Lower leg skin (tissue), 4 donors: ENCODE measurements at regions not wholly inside any gene's neighbourhood (a gene's known extent, or its start where the extent isn't known, plus 50 kb on each side); places are given as distances from the start of the nearest gene placed in this dataset.

Experiments
- DNase-seq, 2 donors: peaks; one replicate each; pipeline ENCODE4 v3.0.0-alpha.2; 2019; ENCODE audit warnings: low spot score in 2 of 2
- H3K4me3 ChIP-seq: fragments of 200-600 bp; sonication (generic); 2 replicates; pipeline ENCODE4 v1.5.1; 2017; ENCODE audit warnings: mild to moderate bottlenecking, low read depth; ENCODE audit not compliant: poor library complexity, severe bottlenecking
- POLR2A ChIP-seq, 2 donors: fragments of 450-650 bp; IDR thresholded peaks; one replicate each; pipeline ENCODE4 v1.6.1; 2016 to 2017; ENCODE audit warnings: antibody characterized with exemption in 2 of 2, mild to moderate bottlenecking in 1 of 2, moderate library complexity in 1 of 2
- WGBS, 2 donors: methylation state at CpG; one replicate each; pipeline ENCODE4 v1.1.5; 2018; 5-methylcytosine and 5-hydroxymethylcytosine counted together
- intact Hi-C: fragments of 100-400 bp; cut with DNase I; formaldehyde crosslinking; loops from one replicate; pipeline ENCODE4 v1.15.0; 2023; ENCODE audit warnings: low total_unique reads
- TF ChIP-seq, protein P1 (sequence below), 3 donors: fragments of 450-650 bp; IDR thresholded peaks; one replicate each; pipeline ENCODE4 v1.5.1; 2016; ENCODE audit warnings: antibody characterized with exemption in 3 of 3, mild to moderate bottlenecking in 3 of 3, moderate library complexity in 2 of 3

- intact Hi-C loops = no loop called here
- no peak for TF ChIP-seq POLR2A (IDR thresholded peaks at IDR 0.05)
- TF ChIP-seq, protein P1, sequence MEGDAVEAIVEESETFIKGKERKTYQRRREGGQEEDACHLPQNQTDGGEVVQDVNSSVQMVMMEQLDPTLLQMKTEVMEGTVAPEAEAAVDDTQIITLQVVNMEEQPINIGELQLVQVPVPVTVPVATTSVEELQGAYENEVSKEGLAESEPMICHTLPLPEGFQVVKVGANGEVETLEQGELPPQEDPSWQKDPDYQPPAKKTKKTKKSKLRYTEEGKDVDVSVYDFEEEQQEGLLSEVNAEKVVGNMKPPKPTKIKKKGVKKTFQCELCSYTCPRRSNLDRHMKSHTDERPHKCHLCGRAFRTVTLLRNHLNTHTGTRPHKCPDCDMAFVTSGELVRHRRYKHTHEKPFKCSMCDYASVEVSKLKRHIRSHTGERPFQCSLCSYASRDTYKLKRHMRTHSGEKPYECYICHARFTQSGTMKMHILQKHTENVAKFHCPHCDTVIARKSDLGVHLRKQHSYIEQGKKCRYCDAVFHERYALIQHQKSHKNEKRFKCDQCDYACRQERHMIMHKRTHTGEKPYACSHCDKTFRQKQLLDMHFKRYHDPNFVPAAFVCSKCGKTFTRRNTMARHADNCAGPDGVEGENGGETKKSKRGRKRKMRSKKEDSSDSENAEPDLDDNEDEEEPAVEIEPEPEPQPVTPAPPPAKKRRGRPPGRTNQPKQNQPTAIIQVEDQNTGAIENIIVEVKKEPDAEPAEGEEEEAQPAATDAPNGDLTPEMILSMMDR (IDR thresholded peaks at IDR 0.05) = no peak
- 30 to 45% methylated on average over 2 of the region's 2 CpGs for WGBS, 2 donors
- no peak for DNase-seq
- no peak overlapping the region for H3K4me3 ChIP-seq
Measured at GRCh38 chr7:128145191-128145590, 95.9 kb upstream of the LEP start.

DNA sequence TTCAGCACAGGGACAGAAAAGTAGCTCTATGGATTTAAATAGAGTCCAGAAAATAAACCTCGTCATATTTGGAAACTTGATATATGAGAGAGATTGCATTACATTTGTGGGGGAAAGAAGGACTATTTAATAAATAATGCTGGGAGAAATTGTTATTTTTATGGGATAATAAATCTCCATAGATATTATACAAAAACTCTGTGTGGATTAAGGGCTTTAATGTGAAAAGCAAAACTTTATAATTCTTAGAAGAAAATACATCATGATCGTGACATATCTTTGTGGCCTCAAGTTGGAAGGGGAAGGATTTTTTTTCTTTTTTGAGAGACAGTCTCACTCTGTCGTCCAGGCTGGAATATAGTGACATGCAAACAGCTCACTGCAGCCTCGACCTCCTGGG lies 95.0 kb upstream of the LEP start:
- no peak for DNase-seq
- TF ChIP-seq, protein P1 (IDR thresholded peaks at IDR 0.05) = no peak
- no peak for TF ChIP-seq POLR2A (IDR thresholded peaks at IDR 0.05)
- H3K4me3 ChIP-seq = no peak overlapping the region
- 37 to 61% methylated on average over 4 of the region's 4 CpGs for WGBS, 2 donors
- intact Hi-C loops = no loop called here

- H3K4me3 ChIP-seq = no peak overlapping the region
- no peak for TF ChIP-seq POLR2A (IDR thresholded peaks at IDR 0.05)
- TF ChIP-seq, protein P1 (IDR thresholded peaks at IDR 0.05) = no peak
- WGBS, 2 donors = 48 to 59% methylated on average over 4 of the region's 4 CpGs
- intact Hi-C loops = no loop called here
- no peak for DNase-seq
Measured at GRCh38 chr7:128148676-128149075, 92.4 kb upstream of the LEP start.

- no peak overlapping the region for H3K4me3 ChIP-seq
- intact Hi-C loops = no loop called here
- WGBS, 2 donors = 85 to 88% methylated on average over 7 of the region's 7 CpGs
- DNase-seq = no peak
- TF ChIP-seq POLR2A (IDR thresholded peaks at IDR 0.05) = no peak
- TF ChIP-seq, protein P1 (IDR thresholded peaks at IDR 0.05) = no peak
Measured at GRCh38 chr7:128150223-128150865, 90.7 kb upstream of the LEP start.

GRCh38 chr7:128151635-128152034 lies 89.4 kb upstream of the LEP start:
- DNase-seq = no peak
- intact Hi-C loops = no loop called here
- 92 to 93% methylated on average over 9 of the region's 9 CpGs for WGBS, 2 donors
- no peak overlapping the region for H3K4me3 ChIP-seq
- TF ChIP-seq, protein P1 (IDR thresholded peaks at IDR 0.05) = no peak
- TF ChIP-seq POLR2A (IDR thresholded peaks at IDR 0.05) = no peak

DNA sequence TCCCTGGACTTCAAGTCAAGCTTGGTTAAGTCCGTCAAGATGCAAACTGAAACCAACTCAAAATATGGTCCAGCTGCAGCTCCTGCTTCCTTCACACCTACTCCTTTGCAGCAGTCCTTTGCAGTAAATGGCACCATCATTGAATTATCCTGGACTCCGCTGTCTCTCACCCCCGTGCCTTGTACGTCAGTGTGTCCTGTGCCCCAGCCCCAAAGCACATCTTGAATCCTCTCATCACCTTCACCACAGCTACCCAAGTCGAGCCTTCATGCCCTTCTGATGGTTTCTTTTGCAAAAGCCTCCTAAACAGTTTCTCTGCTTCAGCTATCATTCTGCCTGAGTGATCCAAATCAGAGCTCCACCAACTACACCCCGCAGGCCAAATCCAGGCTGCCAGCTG lies 88.4 kb upstream of the LEP start:
- TF ChIP-seq, protein P1 (IDR thresholded peaks at IDR 0.05) = no peak
- no peak for TF ChIP-seq POLR2A (IDR thresholded peaks at IDR 0.05)
- peak in 1 of 2 donors; percentile 68 for DNase-seq
- WGBS, 2 donors = 83 to 88% methylated on average over 6 of the region's 6 CpGs
- H3K4me3 ChIP-seq = no peak overlapping the region
- intact Hi-C loops = no loop called here
